DND-41 (cell line): ENCODE measurements at regions not wholly inside any gene's neighbourhood (a gene's known extent, or its start where the extent isn't known, plus 50 kb on each side); places are given as distances from the start of the nearest gene placed in this dataset.
A peak's percentile ranks its signal among the peaks of the same experiment; 100 is the strongest.

Experiments
- ATAC-seq: fragments of 200-7000 bp; cut with Tn5 transposase; 3 replicates; pipeline ENCODE4 v1.9.1; 2021; ENCODE audit warnings: low read depth; ENCODE audit not compliant: insufficient read depth
- DNase-seq: peaks from one replicate; pipeline ENCODE4 v3.0.0-alpha.2; 2020
- H2AFZ ChIP-seq: 2 replicates; pipeline ENCODE4 v1.6.0; 2012; ENCODE audit warnings: low read depth, low read length
- H3K27ac ChIP-seq: 2 replicates; pipeline ENCODE4 v1.5.1; 2012; ENCODE audit warnings: low read length, inconsistent platforms
- H3K27me3 ChIP-seq: fragments of 200-600 bp; sonication (generic); 2 replicates; pipeline ENCODE4 v1.6.0; 2012; ENCODE audit warnings: low read length, mild to moderate bottlenecking, inconsistent platforms; ENCODE audit not compliant: insufficient read depth, poor library complexity
- H3K36me3 ChIP-seq: 2 replicates; pipeline ENCODE4 v1.5.1; 2012; ENCODE audit warnings: low read length, inconsistent platforms; ENCODE audit not compliant: insufficient read depth
- H3K4me1 ChIP-seq: 2 replicates; pipeline ENCODE4 v1.5.1; 2012; ENCODE audit warnings: mild to moderate bottlenecking, low read length; ENCODE audit not compliant: insufficient read depth
- H3K4me2 ChIP-seq: 2 replicates; pipeline ENCODE4 v1.6.0; 2012; ENCODE audit warnings: mild to moderate bottlenecking, moderate library complexity, low read length, inconsistent platforms; ENCODE audit not compliant: insufficient read depth
- H3K4me3 ChIP-seq, 2 experiments: fragments of 200-600 bp in 1 of 2; shearing (Covaris generic) in 1 of 2; 2 replicates each; pipeline ENCODE4 v1.5.1; 2012 to 2016; ENCODE audit warnings: inconsistent platforms in 2 of 2, low read length in 2 of 2, mild to moderate bottlenecking in 2 of 2, low read depth in 1 of 2, moderate library complexity in 1 of 2
- H3K79me2 ChIP-seq: 2 replicates; pipeline ENCODE4 v1.6.0; 2012; ENCODE audit warnings: low read length, inconsistent platforms; ENCODE audit not compliant: insufficient read depth
- H3K9ac ChIP-seq: 2 replicates; pipeline ENCODE4 v1.6.0; 2012; ENCODE audit warnings: low read depth, mild to moderate bottlenecking, inconsistent platforms, low read length, moderate library complexity
- H3K9me3 ChIP-seq: 2 replicates; pipeline ENCODE4 v1.5.1; 2012; ENCODE audit warnings: low read length, moderate library complexity, mild to moderate bottlenecking, inconsistent platforms; ENCODE audit not compliant: insufficient read depth, severe bottlenecking
- H4K20me1 ChIP-seq: 2 replicates; pipeline ENCODE4 v1.6.0; 2012; ENCODE audit warnings: low read length; ENCODE audit not compliant: insufficient read depth
- EZH2 ChIP-seq: IDR thresholded peaks from 3 replicates; pipeline ENCODE4 v1.6.1; 2012; ENCODE audit warnings: borderline replicate concordance, low read depth, mild to moderate bottlenecking, moderate library complexity, low read length, inconsistent platforms; ENCODE audit not compliant: severe bottlenecking
- TF ChIP-seq, protein P1 (sequence below): IDR thresholded peaks from 2 replicates; pipeline ENCODE4 v1.5.1; 2012; ENCODE audit warnings: borderline replicate concordance, low read length, moderate library complexity, mild to moderate bottlenecking; ENCODE audit not compliant: poor library complexity, severe bottlenecking; ENCODE audit errors: extremely low read depth

DNA sequence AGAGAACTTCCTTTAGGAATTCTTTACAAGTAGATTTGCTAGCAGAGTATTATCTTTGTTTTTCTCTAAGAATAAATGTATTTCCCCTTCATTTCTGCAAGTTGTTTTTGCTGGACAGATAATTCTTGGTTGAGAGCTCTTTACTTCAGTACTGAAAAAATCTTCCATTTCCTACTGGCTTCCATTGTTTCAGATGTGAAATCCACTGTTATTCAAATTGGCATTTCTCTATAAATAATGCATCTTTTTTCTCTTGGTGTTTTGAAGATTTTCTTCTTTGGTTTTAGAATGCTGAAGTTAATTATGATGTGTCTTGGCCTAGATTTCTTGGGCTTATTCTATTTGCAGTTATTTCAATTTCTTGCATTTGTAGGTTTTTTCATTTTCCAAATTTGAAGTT lies 270.0 kb upstream of the GYPC start:
- TF ChIP-seq EZH2, result no peak
- TF ChIP-seq, protein P1, sequence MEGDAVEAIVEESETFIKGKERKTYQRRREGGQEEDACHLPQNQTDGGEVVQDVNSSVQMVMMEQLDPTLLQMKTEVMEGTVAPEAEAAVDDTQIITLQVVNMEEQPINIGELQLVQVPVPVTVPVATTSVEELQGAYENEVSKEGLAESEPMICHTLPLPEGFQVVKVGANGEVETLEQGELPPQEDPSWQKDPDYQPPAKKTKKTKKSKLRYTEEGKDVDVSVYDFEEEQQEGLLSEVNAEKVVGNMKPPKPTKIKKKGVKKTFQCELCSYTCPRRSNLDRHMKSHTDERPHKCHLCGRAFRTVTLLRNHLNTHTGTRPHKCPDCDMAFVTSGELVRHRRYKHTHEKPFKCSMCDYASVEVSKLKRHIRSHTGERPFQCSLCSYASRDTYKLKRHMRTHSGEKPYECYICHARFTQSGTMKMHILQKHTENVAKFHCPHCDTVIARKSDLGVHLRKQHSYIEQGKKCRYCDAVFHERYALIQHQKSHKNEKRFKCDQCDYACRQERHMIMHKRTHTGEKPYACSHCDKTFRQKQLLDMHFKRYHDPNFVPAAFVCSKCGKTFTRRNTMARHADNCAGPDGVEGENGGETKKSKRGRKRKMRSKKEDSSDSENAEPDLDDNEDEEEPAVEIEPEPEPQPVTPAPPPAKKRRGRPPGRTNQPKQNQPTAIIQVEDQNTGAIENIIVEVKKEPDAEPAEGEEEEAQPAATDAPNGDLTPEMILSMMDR, result no peak
- Histone ChIP-seq H2AFZ (no peak overlapping the region), H3K9me3 (no peaks in the 10 kb centered on the region), H3K79me2 (no peaks in the 10 kb centered on the region), H3K4me1 (no peaks in the 10 kb centered on the region), H3K9ac (no peak overlapping the region), H3K27ac (no peak overlapping the region), H3K27me3 (no peaks in the 10 kb centered on the region), H3K36me3 (no peaks in the 10 kb centered on the region), H3K4me3 (no peak overlapping the region), H4K20me1 (no peaks in the 10 kb centered on the region), H3K4me2 (no peak overlapping the region)
- DNase-seq, result no peak
- no peak for ATAC-seq

DNA sequence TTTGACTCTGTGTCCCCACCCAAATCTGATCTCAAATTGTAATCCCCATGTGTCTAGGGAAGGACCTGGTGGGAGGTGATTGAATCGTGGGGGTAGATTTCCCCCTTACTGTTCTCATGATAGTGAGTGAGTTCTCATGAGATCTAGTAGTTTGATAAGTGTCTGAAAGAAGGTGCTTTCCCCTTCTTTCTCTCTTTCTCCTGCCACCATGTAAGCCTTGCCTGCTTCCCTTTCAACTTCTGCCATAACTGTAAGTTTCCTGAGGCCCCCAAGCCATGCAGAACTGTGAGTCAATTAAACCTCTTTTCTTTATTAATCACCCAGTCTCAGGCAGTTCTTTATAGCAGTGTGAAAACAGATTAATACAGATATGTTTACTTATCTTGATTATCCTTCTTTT lies 266.5 kb upstream of the GYPC start:
- no peaks in the 10 kb centered on the region for H3K4me1 ChIP-seq
- no peaks in the 10 kb centered on the region for H3K9me3 ChIP-seq
- H3K27me3 ChIP-seq, result no peaks in the 10 kb centered on the region
- no peak overlapping the region for H3K27ac ChIP-seq
- H3K36me3 ChIP-seq, result no peaks in the 10 kb centered on the region
- H3K4me3 ChIP-seq, result no peak overlapping the region
- no peaks in the 10 kb centered on the region for H4K20me1 ChIP-seq
- TF ChIP-seq, protein P1, result no peak
- TF ChIP-seq EZH2, result no peak
- H2AFZ ChIP-seq, result no peak overlapping the region
- no peak overlapping the region for H3K9ac ChIP-seq
- DNase-seq (no peak), ATAC-seq (no peak)
- H3K4me2 ChIP-seq, result no peak overlapping the region
- no peaks in the 10 kb centered on the region for H3K79me2 ChIP-seq

DNA sequence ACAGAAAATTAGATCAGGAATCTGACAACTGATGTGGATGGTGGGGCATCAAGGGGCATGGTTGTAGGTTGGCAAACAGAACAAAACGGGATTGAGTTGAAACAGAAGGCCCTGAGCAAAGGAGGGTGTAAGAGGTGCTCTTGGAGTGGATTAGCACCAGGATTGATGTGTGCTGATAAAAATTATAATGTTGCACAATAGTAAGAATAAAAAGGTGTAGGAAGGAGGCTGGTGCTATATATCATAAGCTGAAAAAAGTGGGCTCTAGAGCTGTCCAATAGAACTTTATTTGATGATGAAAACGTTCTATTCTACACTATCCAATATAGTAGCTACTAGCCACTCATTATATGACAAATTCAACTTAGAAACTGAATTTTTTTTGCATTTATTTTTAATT lies 263.1 kb upstream of the GYPC start:
- no peak overlapping the region for H2AFZ ChIP-seq
- no peak overlapping the region for H3K4me2 ChIP-seq
- TF ChIP-seq EZH2, result no peak
- TF ChIP-seq, protein P1, result no peak
- no peaks in the 10 kb centered on the region for H4K20me1 ChIP-seq
- H3K9ac ChIP-seq, result no peak overlapping the region
- H3K4me1 ChIP-seq, result no peaks in the 10 kb centered on the region
- no peaks in the 10 kb centered on the region for H3K79me2 ChIP-seq
- H3K9me3 ChIP-seq, result no peaks in the 10 kb centered on the region
- H3K4me3 ChIP-seq, result no peak overlapping the region
- no peaks in the 10 kb centered on the region for H3K27me3 ChIP-seq
- DNase-seq, result no peak
- no peaks in the 10 kb centered on the region for H3K36me3 ChIP-seq
- H3K27ac ChIP-seq, result no peak overlapping the region
- ATAC-seq, result no peak

DNA sequence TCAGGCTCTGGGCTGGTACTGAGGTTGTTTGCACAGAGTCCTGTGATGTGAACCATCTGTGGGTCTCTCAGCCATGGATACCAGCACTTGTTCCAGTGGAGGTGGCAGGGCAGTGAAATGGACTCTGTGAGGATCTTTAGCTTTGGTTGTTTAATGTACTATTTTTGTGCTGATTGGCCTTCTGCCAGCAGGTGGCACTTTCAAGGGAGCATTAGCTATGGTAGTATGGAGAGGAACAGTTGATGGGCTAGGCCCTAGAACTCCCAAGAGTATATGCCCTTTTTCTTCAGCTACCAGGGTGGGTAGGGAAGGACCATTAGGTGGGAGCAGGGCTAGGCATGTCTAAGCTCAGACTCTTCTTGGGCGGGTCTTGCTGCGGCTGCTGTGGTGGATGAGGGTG lies 257.0 kb upstream of the GYPC start:
- no peak for ATAC-seq
- no peaks in the 10 kb centered on the region for H4K20me1 ChIP-seq
- no peak for TF ChIP-seq EZH2
- TF ChIP-seq, protein P1, result peak; percentile 38

More for the DNA sequence above, 257.0 kb upstream of the GYPC start:
- Histone ChIP-seq H3K9ac (no peak overlapping the region), H3K27ac (no peak overlapping the region), H3K4me3 (no peak overlapping the region), H3K79me2 (no peaks in the 10 kb centered on the region), H3K4me2 (no peak overlapping the region), H3K9me3 (no peaks in the 10 kb centered on the region), H3K4me1 (no peaks in the 10 kb centered on the region), H3K36me3 (no peaks in the 10 kb centered on the region), H2AFZ (no peak overlapping the region), H3K27me3 (no peaks in the 10 kb centered on the region)
- peak; percentile 5 for DNase-seq
